WTC11 (cell line): ENCODE measurements at regions not wholly inside any gene's neighbourhood (a gene's known extent, or its start where the extent isn't known, plus 50 kb on each side); places are given as distances from the start of the nearest gene placed in this dataset.

Experiments
- AFF4 ChIP-seq: sonication (generic); formaldehyde crosslinking; IDR thresholded peaks from 2 replicates; pipeline ENCODE4 v1.8.1; 2023; ENCODE audit warnings: mild to moderate bottlenecking, missing genetic modification reagents, borderline replicate concordance
- CTCF ChIP-seq: fragments of 200-600 bp; IDR thresholded peaks from 2 replicates; pipeline ENCODE4 v1.8.0; 2022; ENCODE audit warnings: antibody characterized with exemption
- FOXK1 ChIP-seq: sonication (generic); formaldehyde crosslinking; IDR thresholded peaks from 2 replicates; pipeline ENCODE4 v1.8.0; 2022; ENCODE audit warnings: mild to moderate bottlenecking, moderate library complexity, missing genetic modification reagents
- MAX ChIP-seq: sonication (generic); formaldehyde crosslinking; IDR thresholded peaks from 2 replicates; pipeline ENCODE4 v1.8.0; 2022; ENCODE audit warnings: mild to moderate bottlenecking, missing genetic modification reagents
- TEAD4 ChIP-seq: sonication (generic); formaldehyde crosslinking; IDR thresholded peaks from 2 replicates; pipeline ENCODE4 v1.8.0; 2022; ENCODE audit warnings: mild to moderate bottlenecking, missing genetic modification reagents
- ZNF423 ChIP-seq: fragments of 250-450 bp; sonication (Bioruptor Pico); IDR thresholded peaks from 2 replicates; pipeline ENCODE4 v2.1.2; 2022; ENCODE audit warnings: mild to moderate bottlenecking, moderate library complexity

- TF ChIP-seq CTCF = no peak
- no peak for TF ChIP-seq AFF4 (CRISPR knock-in tag)
- no peak for TF ChIP-seq FOXK1 (CRISPR knock-in tag)
- no peak for TF ChIP-seq ZNF423 (CRISPR knock-in tag)
- no peak for TF ChIP-seq TEAD4 (CRISPR knock-in tag)
- TF ChIP-seq MAX = no peak
Observed at GRCh38 chr5:135688385-135688784, 109.6 kb upstream of the CXCL14 start.
